ENCODE measurements at regions not wholly inside any gene's neighbourhood (a gene's known extent, or its start where the extent isn't known, plus 50 kb on each side); places are given as distances from the start of the nearest gene placed in this dataset.

DNA sequence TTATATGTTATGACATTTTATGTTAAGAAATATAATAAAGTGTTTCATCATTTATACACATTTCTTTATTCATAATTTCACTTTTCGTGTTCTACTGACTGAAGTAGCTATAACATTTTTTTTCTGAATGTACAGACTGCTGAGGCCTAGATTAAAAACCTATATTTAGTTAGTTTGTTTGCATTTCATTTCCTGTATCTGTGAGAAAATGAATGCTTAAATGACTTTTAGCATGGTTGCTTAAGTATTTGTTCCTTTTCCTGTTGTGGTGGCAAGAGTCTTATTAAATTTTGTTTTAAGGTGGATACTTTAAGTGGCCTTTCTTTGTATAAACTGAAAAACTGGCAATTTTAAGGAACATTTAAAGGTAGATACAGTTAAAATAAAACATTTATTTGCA lies 779.7 kb upstream of the MAN1A1 start:
- peaks cover 0 to 5% (median 1%) of the 10 kb centered on the region in 7 donors for H3K9me3 Mint-ChIP-seq
- Histone ChIP-seq H3K4me3 (replicated peaks in 1 of 3; ENCODE audit: low read depth in 2 of 3, low read length in 3 of 3) (no peak overlapping the region), H2AFZ (ENCODE audit: insufficient read depth, low read depth, low read length, poor library complexity, severe bottlenecking) (no peak overlapping the region), H3K27ac (ENCODE audit: low read depth in 1 of 2, low read length in 2 of 2) (no peak overlapping the region), H4K20me1 (ENCODE audit: insufficient read depth, low read length) (no peaks in the 10 kb centered on the region), H3K79me2 (ENCODE audit: insufficient read depth, low read length) (no peaks in the 10 kb centered on the region), H3K36me3 (replicated peaks in 1 of 2; ENCODE audit: control insufficient read depth in 1 of 2, insufficient read depth in 2 of 2, low read length in 2 of 2) (no peaks in the 10 kb centered on the region), H3K27me3 (ENCODE audit: control insufficient read depth in 2 of 2, insufficient read depth in 2 of 2, low read length in 2 of 2) (no peaks in the 10 kb centered on the region), H3K4me1 (ENCODE audit: control insufficient read depth in 1 of 2, insufficient read depth in 2 of 2, low read length in 2 of 2) (no peaks in the 10 kb centered on the region), H3K9me3 (replicated peaks in 1 of 2; ENCODE audit: control insufficient read depth in 1 of 2, insufficient read depth in 1 of 2, low read length in 2 of 2) (no peaks in the 10 kb centered on the region), H3K4me2 (replicated peaks; ENCODE audit: extremely low read depth, low read length, poor library complexity, severe bottlenecking) (no peak overlapping the region), H3K9ac (ENCODE audit: insufficient read depth, low read length, poor library complexity, severe bottlenecking) (no peak overlapping the region)
- intact Hi-C loops (cut with micrococcal nuclease), result no loop called here
- no peaks in the 10 kb centered on the region for H3K36me3 Mint-ChIP-seq
- TF ChIP-seq, protein P1, sequence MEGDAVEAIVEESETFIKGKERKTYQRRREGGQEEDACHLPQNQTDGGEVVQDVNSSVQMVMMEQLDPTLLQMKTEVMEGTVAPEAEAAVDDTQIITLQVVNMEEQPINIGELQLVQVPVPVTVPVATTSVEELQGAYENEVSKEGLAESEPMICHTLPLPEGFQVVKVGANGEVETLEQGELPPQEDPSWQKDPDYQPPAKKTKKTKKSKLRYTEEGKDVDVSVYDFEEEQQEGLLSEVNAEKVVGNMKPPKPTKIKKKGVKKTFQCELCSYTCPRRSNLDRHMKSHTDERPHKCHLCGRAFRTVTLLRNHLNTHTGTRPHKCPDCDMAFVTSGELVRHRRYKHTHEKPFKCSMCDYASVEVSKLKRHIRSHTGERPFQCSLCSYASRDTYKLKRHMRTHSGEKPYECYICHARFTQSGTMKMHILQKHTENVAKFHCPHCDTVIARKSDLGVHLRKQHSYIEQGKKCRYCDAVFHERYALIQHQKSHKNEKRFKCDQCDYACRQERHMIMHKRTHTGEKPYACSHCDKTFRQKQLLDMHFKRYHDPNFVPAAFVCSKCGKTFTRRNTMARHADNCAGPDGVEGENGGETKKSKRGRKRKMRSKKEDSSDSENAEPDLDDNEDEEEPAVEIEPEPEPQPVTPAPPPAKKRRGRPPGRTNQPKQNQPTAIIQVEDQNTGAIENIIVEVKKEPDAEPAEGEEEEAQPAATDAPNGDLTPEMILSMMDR (IDR thresholded peaks at IDR 0.05), result no peak
- H3K4me3 Mint-ChIP-seq, result no peak overlapping the region
- H3K27me3 Mint-ChIP-seq (ENCODE audit: low read depth in 3 of 3), result peaks cover 0 to 1% (median 0%) of the 10 kb centered on the region in 3 donors
- no peak overlapping the region for H3K27ac Mint-ChIP-seq
- DNase-seq, result no peak
- H3K4me1 Mint-ChIP-seq, result no peaks in the 10 kb centered on the region
- no CpG with 5 or more reads among the region's 1 CpG for WGBS (ENCODE audit: insufficient coverage)

DNA sequence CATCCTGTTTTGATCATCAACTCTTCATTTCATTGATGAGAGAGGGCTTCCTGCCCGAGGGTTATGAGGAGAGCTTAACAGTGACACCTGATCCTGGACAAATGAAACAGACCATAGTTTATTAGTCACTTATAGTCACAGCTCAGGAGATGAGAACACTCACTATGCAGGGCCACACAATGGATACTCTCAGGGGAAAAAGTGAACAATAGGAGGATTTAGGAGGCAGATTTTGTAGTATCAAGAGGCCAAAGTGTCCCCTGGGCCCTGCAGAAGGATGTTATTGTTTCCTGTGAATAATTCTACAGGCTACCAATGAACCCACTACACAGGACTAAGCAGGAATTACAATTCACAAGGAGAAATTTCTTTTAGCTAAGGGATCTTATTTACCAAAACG lies 772.8 kb upstream of the MAN1A1 start:
- no peaks in the 10 kb centered on the region for H3K27me3 ChIP-seq (ENCODE audit: control insufficient read depth in 2 of 2, insufficient read depth in 2 of 2, low read length in 2 of 2)
- H3K36me3 ChIP-seq (replicated peaks in 1 of 2; ENCODE audit: control insufficient read depth in 1 of 2, insufficient read depth in 2 of 2, low read length in 2 of 2), result no peaks in the 10 kb centered on the region
- H3K9ac ChIP-seq (ENCODE audit: insufficient read depth, low read length, poor library complexity, severe bottlenecking), result no peak overlapping the region
- Mint-ChIP-seq H3K36me3 (no peaks in the 10 kb centered on the region), H3K4me3 (no peak overlapping the region), H3K27ac (no peak overlapping the region), H3K4me1 (no peaks in the 10 kb centered on the region), H3K27me3 (ENCODE audit: low read depth in 3 of 3) (no peaks in the 10 kb centered on the region), H3K9me3 (peaks cover 1 to 6% (median 4%) of the 10 kb centered on the region in 7 donors)
- no peaks in the 10 kb centered on the region for H3K79me2 ChIP-seq (ENCODE audit: insufficient read depth, low read length)
- no peak overlapping the region for H3K4me2 ChIP-seq (replicated peaks; ENCODE audit: extremely low read depth, low read length, poor library complexity, severe bottlenecking)
- no peaks in the 10 kb centered on the region for H3K9me3 ChIP-seq (replicated peaks in 1 of 2; ENCODE audit: control insufficient read depth in 1 of 2, insufficient read depth in 1 of 2, low read length in 2 of 2)
- H3K4me3 ChIP-seq (replicated peaks in 1 of 3; ENCODE audit: low read depth in 2 of 3, low read length in 3 of 3), result no peak overlapping the region
- H4K20me1 ChIP-seq (ENCODE audit: insufficient read depth, low read length), result no peaks in the 10 kb centered on the region
- no peak overlapping the region for H3K27ac ChIP-seq (ENCODE audit: low read depth in 1 of 2, low read length in 2 of 2)
- no CpG with 5 or more reads among the region's 2 CpGs for WGBS (ENCODE audit: insufficient coverage)
- intact Hi-C loops (cut with micrococcal nuclease), result no loop called here
- TF ChIP-seq, protein P1 (IDR thresholded peaks at IDR 0.05), result no peak
- H3K4me1 ChIP-seq (ENCODE audit: control insufficient read depth in 1 of 2, insufficient read depth in 2 of 2, low read length in 2 of 2), result no peaks in the 10 kb centered on the region
- no peak for DNase-seq
- H2AFZ ChIP-seq (ENCODE audit: insufficient read depth, low read depth, low read length, poor library complexity, severe bottlenecking), result no peak overlapping the region
